HFFc6 (cell line): ENCODE measurements at regions not wholly inside any gene's neighbourhood (a gene's known extent, or its start where the extent isn't known, plus 50 kb on each side); places are given as distances from the start of the nearest gene placed in this dataset.

Source experiments
- DNase-seq: peaks from one replicate; pipeline ENCODE4 v3.0.0-alpha.2; 2018
- H3K27ac Mint-ChIP-seq: 2 replicates; pipeline ENCODE4 v1.8.0; 2020; ENCODE audit warnings: mild to moderate bottlenecking, mixed read lengths
- H3K27me3 Mint-ChIP-seq: 2 replicates; pipeline ENCODE4 v1.8.0; 2021; ENCODE audit warnings: mild to moderate bottlenecking, moderate library complexity, mixed read lengths; ENCODE audit not compliant: insufficient read depth
- H3K36me3 Mint-ChIP-seq: 2 replicates; pipeline ENCODE4 v1.8.0; 2021; ENCODE audit warnings: low read depth, mixed read lengths
- H3K4me1 Mint-ChIP-seq: 2 replicates; pipeline ENCODE4 v1.8.0; 2020; ENCODE audit warnings: low read depth, mixed read lengths
- H3K4me3 Mint-ChIP-seq: 2 replicates; pipeline ENCODE4 v1.8.0; 2020; ENCODE audit warnings: mild to moderate bottlenecking, moderate library complexity, mixed read lengths
- H3K9me3 Mint-ChIP-seq: 2 replicates; pipeline ENCODE4 v1.8.0; 2020; ENCODE audit warnings: mild to moderate bottlenecking, mixed read lengths
- TF ChIP-seq, protein P1 (sequence below): fragments of 200-600 bp; sonication (generic); IDR thresholded peaks from 2 replicates; pipeline ENCODE4 v1.5.0; 2021; ENCODE audit warnings: antibody characterized with exemption, mild to moderate bottlenecking

- Mint-ChIP-seq H3K27ac (no peak overlapping the region), H3K4me1 (no peaks in the 10 kb centered on the region), H3K27me3 (no peaks in the 10 kb centered on the region), H3K36me3 (no peaks in the 10 kb centered on the region), H3K9me3 (peaks cover 39% of the 10 kb centered on the region), H3K4me3 (no peak overlapping the region)
- DNase-seq, result no peak
- TF ChIP-seq, protein P1, sequence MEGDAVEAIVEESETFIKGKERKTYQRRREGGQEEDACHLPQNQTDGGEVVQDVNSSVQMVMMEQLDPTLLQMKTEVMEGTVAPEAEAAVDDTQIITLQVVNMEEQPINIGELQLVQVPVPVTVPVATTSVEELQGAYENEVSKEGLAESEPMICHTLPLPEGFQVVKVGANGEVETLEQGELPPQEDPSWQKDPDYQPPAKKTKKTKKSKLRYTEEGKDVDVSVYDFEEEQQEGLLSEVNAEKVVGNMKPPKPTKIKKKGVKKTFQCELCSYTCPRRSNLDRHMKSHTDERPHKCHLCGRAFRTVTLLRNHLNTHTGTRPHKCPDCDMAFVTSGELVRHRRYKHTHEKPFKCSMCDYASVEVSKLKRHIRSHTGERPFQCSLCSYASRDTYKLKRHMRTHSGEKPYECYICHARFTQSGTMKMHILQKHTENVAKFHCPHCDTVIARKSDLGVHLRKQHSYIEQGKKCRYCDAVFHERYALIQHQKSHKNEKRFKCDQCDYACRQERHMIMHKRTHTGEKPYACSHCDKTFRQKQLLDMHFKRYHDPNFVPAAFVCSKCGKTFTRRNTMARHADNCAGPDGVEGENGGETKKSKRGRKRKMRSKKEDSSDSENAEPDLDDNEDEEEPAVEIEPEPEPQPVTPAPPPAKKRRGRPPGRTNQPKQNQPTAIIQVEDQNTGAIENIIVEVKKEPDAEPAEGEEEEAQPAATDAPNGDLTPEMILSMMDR, result no peak
Observed at GRCh38 chr9:85292261-85292660, 449.5 kb downstream of the AGTPBP1 start.

GRCh38 chr9:85291266-85291665 is 450.5 kb downstream of the AGTPBP1 start:
- Mint-ChIP-seq H3K36me3 (no peaks in the 10 kb centered on the region), H3K4me1 (no peaks in the 10 kb centered on the region), H3K27ac (no peak overlapping the region), H3K4me3 (no peak overlapping the region), H3K9me3 (peaks cover 36% of the 10 kb centered on the region), H3K27me3 (no peaks in the 10 kb centered on the region)
- no peak for DNase-seq
- TF ChIP-seq, protein P1, result no peak

GRCh38 chr9:85290019-85290418 is 451.7 kb downstream of the AGTPBP1 start:
- TF ChIP-seq, protein P1, result no peak
- Mint-ChIP-seq H3K27ac (no peak overlapping the region), H3K36me3 (no peaks in the 10 kb centered on the region), H3K27me3 (no peaks in the 10 kb centered on the region), H3K4me1 (no peaks in the 10 kb centered on the region), H3K4me3 (no peak overlapping the region), H3K9me3 (peaks cover 41% of the 10 kb centered on the region)
- no peak for DNase-seq

- TF ChIP-seq, protein P1, result no peak
Observed at GRCh38 chr9:85289142-85289541, 452.6 kb downstream of the AGTPBP1 start.

DNA sequence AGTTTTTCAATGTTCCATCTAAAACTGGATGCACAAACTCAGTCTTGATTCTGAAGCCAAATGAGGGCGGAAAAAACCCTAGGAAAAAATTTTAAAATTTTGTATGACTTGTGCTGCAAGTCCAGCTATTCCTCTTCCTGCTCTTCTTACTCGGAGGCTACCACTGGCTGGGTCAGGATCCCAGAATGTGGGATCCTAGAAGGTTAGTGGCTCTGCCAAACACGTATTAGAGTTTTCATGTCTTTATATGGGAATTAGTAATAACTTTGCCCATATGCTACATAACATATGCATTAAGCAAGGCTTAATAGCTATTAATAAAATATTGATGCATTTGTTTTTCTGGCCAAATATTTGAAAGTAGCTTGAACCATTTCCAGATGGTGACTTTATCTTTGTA is 458.3 kb downstream of the AGTPBP1 start:
- H3K27ac Mint-ChIP-seq, result no peak overlapping the region
- DNase-seq, result no peak
- H3K4me3 Mint-ChIP-seq, result no peak overlapping the region
- H3K4me1 Mint-ChIP-seq, result no peaks in the 10 kb centered on the region
- no peaks in the 10 kb centered on the region for H3K36me3 Mint-ChIP-seq
- no peaks in the 10 kb centered on the region; the same call in 1 of the 2 replicates for H3K27me3 Mint-ChIP-seq
- peaks cover 32% of the 10 kb centered on the region for H3K9me3 Mint-ChIP-seq
- TF ChIP-seq, protein P1, result no peak

More at GRCh38 chr9:85289142-85289541, 452.6 kb downstream of the AGTPBP1 start:
- no peak for DNase-seq
- Mint-ChIP-seq H3K36me3 (no peaks in the 10 kb centered on the region), H3K9me3 (peaks cover 32% of the 10 kb centered on the region), H3K4me1 (no peaks in the 10 kb centered on the region), H3K27me3 (no peaks in the 10 kb centered on the region), H3K27ac (no peak overlapping the region), H3K4me3 (no peak overlapping the region)

DNA sequence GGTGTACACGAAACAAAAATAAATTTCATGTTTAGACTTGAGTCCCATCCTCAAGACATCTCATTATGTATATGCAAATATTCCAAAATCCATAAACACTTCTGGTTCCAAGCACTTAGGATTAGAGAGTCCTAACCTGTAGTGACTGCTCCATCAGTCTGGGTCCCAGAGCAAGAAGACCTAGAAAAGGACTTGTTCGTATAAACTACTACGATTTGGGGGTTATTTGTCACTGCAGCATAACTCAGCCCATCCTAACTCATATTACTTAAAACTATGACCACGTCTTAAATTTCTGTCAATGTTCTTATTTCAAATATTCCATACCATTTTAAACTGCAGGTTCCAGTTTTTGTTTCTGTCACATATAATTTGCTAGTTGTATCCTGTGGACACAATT is 463.0 kb downstream of the AGTPBP1 start:
- Mint-ChIP-seq H3K4me3 (no peak overlapping the region), H3K27me3 (no peaks in the 10 kb centered on the region; the same call in 1 of the 2 replicates), H3K4me1 (no peaks in the 10 kb centered on the region), H3K27ac (no peak overlapping the region), H3K36me3 (no peaks in the 10 kb centered on the region), H3K9me3 (peaks cover 39% of the 10 kb centered on the region)
- TF ChIP-seq, protein P1, result no peak
- no peak for DNase-seq
